HepG2 (cell line): ENCODE measurements at regions not wholly inside any gene's neighbourhood (a gene's known extent, or its start where the extent isn't known, plus 50 kb on each side); places are given as distances from the start of the nearest gene placed in this dataset.

Experiments
- ATAC-seq: fragments of 200-7000 bp; cut with Tn5 transposase; 3 replicates; pipeline ENCODE4 v1.9.1; 2020; ENCODE audit warnings: mild to moderate bottlenecking, moderate library complexity
- BruUV-seq: library from RNA; stranded (reverse); fragments of 400-500 nt; replicated peaks from 2 replicates; lab custom pipeline; 2021; lab: Mats Ljungman, UMichigan
- CTCF ChIA-PET: fragments of 300-600 bp; formaldehyde crosslinking; extraction: SDS; loops from one replicate; lab custom pipeline; 2021; ENCODE audit warnings: low total read pairs, inconsistent platforms, low intra/inter-chr PET ratio; lab: Yijun Ruan, JAX
- POLR2A ChIA-PET: fragments of 350-600 bp; sonication (Branson Sonifier 250); formaldehyde crosslinking; loops from one replicate; lab custom pipeline; 2020; ENCODE audit warnings: antibody characterized with exemption, inconsistent platforms; lab: Yijun Ruan, JAX
- DNase-seq: peaks from one replicate; pipeline ENCODE4 v3.0.0-alpha.2; 2015; ENCODE audit warnings: low spot score
- FAIRE-seq: peaks from 3 replicates; lab custom pipeline; 2011; peaks lifted over from hg19 to GRCh38; lab: Jason Lieb, UNC
- H2AFZ ChIP-seq: one replicate; pipeline ENCODE4 v1.6.1; 2011; ENCODE audit warnings: low read length, inconsistent platforms
- H3K27ac ChIP-seq: fragments of 300-600 bp; 3 replicates; pipeline ENCODE4 v1.8.0; 2011; ENCODE audit warnings: mixed run types, mild to moderate bottlenecking, mixed read lengths, low read length, inconsistent platforms; ENCODE audit not compliant: insufficient read depth; ENCODE audit errors: extremely low read length
- H3K27me3 ChIP-seq, 2 experiments: fragments of 200-600 bp in 1 of 2; 2 replicates in 1 of 2; 3 replicates in 1 of 2; pipeline versions ENCODE4 v1.6.0 to v1.8.0; 2011; ENCODE audit warnings: low read length in 2 of 2, mild to moderate bottlenecking in 2 of 2, moderate library complexity in 2 of 2, inconsistent platforms in 1 of 2; ENCODE audit not compliant: insufficient read depth in 2 of 2, control insufficient read depth in 1 of 2
- H3K36me3 ChIP-seq, 2 experiments: fragments of 200-600 bp in 1 of 2; replicated peaks in 1 of 2; 2 replicates in 1 of 2; 3 replicates in 1 of 2; pipeline versions ENCODE4 v1.5.1 to v1.8.0; 2011; ENCODE audit warnings: low read length in 2 of 2, inconsistent platforms in 1 of 2; ENCODE audit not compliant: insufficient read depth in 2 of 2, control insufficient read depth in 1 of 2
- H3K4me1 ChIP-seq: 2 replicates; pipeline ENCODE4 v1.5.1; 2012; ENCODE audit warnings: low read length, inconsistent platforms; ENCODE audit not compliant: insufficient read depth
- H3K4me2 ChIP-seq: 2 replicates; pipeline ENCODE4 v1.6.0; 2011; ENCODE audit warnings: low read depth, low read length, inconsistent platforms
- H3K4me3 ChIP-seq, 3 experiments: fragments of 200-600 bp in 1 of 3; sonication (generic), shearing (Covaris generic) in 1 of 3; replicated peaks in 1 of 3; 2 replicates each; pipeline ENCODE4 v1.5.1; 2011 to 2016; ENCODE audit warnings: low read length in 3 of 3, inconsistent platforms in 2 of 3, low read depth in 2 of 3, mild to moderate bottlenecking in 2 of 3, control low read depth in 1 of 3, mixed read lengths in 1 of 3; ENCODE audit not compliant: insufficient read depth in 1 of 3
- H3K79me2 ChIP-seq: one replicate; pipeline ENCODE4 v1.6.1; 2011; ENCODE audit warnings: low read length, inconsistent platforms; ENCODE audit not compliant: insufficient read depth
- H3K9ac ChIP-seq: 2 replicates; pipeline ENCODE4 v1.6.0; 2011; ENCODE audit warnings: mild to moderate bottlenecking, low read depth, low read length, inconsistent platforms; ENCODE audit not compliant: insufficient read depth
- H3K9me3 ChIP-seq: 2 replicates; pipeline ENCODE4 v1.5.1; 2012; ENCODE audit warnings: mild to moderate bottlenecking, low read length
- H4K20me1 ChIP-seq: 2 replicates; pipeline ENCODE4 v1.6.0; 2011; ENCODE audit warnings: inconsistent platforms, mild to moderate bottlenecking, low read length, moderate library complexity; ENCODE audit not compliant: insufficient read depth
- ATAD3A ChIP-seq: sonication (generic); formaldehyde crosslinking; IDR thresholded peaks from 2 replicates; pipeline ENCODE4 v1.4.0; 2020; ENCODE audit warnings: missing genetic modification reagents
- HOXA7 ChIP-seq: sonication (generic); formaldehyde crosslinking; IDR thresholded peaks from 2 replicates; pipeline ENCODE4 v1.8.1; 2022; ENCODE audit warnings: mild to moderate bottlenecking, missing genetic modification reagents, moderate library complexity
- STAG1 ChIP-seq: sonication (generic); formaldehyde crosslinking; IDR thresholded peaks from 2 replicates; pipeline ENCODE4 v1.4.0; 2020; ENCODE audit warnings: missing genetic modification reagents
- TOPORS ChIP-seq: sonication (generic); formaldehyde crosslinking; IDR thresholded peaks from 2 replicates; pipeline ENCODE4 v1.8.0; 2023; ENCODE audit warnings: mild to moderate bottlenecking, missing genetic modification reagents
- ZNF768 ChIP-seq: sonication (generic); formaldehyde crosslinking; IDR thresholded peaks from 2 replicates; pipeline ENCODE4 v1.4.0; 2020; ENCODE audit warnings: missing genetic modification reagents
- WGBS: methylation state at CpG from one replicate; pipeline ENCODE4 v1.1.6; 2017; ENCODE audit warnings: low lambda C conversion rate; 5-methylcytosine and 5-hydroxymethylcytosine counted together
- in situ Hi-C: cut with HindIII; loops from 2 replicates; pipeline ENCODE4 v1.10.0; 2017; ENCODE audit warnings: low pct_unique_long_range_greater_than_20kb; ENCODE audit not compliant: extremely low pct_ligation_motif_present
- intact Hi-C: fragments of 100-400 bp; cut with micrococcal nuclease; formaldehyde crosslinking; loops from one replicate; pipeline ENCODE4 v1.10.0; 2022; ENCODE audit not compliant: unreplicated experiment
- TF ChIP-seq, protein P1 (sequence below): sonication (generic); formaldehyde crosslinking; conservative IDR thresholded peaks from 2 replicates; pipeline ENCODE4 v1.4.0; 2020; ENCODE audit warnings: missing genetic modification reagents
- TF ChIP-seq, protein P2 (sequence below): IDR thresholded peaks from 2 replicates; pipeline ENCODE4 v1.6.1; 2016; ENCODE audit warnings: missing genetic modification reagents, missing compliant biosample characterization
- TF ChIP-seq, protein P3 (sequence below): sonication (generic); formaldehyde crosslinking; IDR thresholded peaks from 2 replicates; pipeline ENCODE4 v1.5.0; 2020; ENCODE audit warnings: missing genetic modification reagents

DNA sequence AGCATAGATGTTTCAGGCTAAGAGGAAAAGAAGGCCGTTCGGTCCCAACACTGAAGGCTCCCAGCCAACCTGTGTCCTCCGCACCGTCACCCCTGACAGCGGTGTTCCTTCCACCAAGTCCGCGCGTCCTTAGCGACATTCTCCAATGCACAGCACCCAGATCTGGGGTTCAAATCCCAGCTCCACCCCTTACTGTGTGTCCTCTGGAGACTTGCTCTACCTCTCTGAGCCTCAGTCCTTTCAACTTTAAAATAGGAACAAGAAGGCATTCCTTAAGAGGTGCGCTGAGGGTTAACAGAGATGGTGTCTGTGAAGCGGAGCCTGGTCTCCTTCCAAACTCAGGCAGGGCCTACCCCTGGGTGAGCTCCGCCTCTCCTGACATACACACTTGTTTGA is 224.0 kb downstream of the MN1 start:
- BruUV-seq: no TSS peak
- ChIA-PET POLR2A (no interaction called here), CTCF (no interaction called here)
- Histone ChIP-seq H2AFZ (no peak overlapping the region), H3K4me2 (no peak overlapping the region), H4K20me1 (no peaks in the 10 kb centered on the region), H3K4me1 (no peaks in the 10 kb centered on the region), H3K27me3 (peaks cover 0 to 50% of the 10 kb centered on the region in 2 experiments; a peak in 3 of 5 replicates), H3K79me2 (no peaks in the 10 kb centered on the region), H3K9ac (no peak overlapping the region), H3K27ac (no peak overlapping the region), H3K9me3 (no peaks in the 10 kb centered on the region; the same call in 1 of the 2 replicates), H3K4me3 (no peak overlapping the region), H3K36me3 (no peaks in the 10 kb centered on the region)
- TF ChIP-seq, protein P1, sequence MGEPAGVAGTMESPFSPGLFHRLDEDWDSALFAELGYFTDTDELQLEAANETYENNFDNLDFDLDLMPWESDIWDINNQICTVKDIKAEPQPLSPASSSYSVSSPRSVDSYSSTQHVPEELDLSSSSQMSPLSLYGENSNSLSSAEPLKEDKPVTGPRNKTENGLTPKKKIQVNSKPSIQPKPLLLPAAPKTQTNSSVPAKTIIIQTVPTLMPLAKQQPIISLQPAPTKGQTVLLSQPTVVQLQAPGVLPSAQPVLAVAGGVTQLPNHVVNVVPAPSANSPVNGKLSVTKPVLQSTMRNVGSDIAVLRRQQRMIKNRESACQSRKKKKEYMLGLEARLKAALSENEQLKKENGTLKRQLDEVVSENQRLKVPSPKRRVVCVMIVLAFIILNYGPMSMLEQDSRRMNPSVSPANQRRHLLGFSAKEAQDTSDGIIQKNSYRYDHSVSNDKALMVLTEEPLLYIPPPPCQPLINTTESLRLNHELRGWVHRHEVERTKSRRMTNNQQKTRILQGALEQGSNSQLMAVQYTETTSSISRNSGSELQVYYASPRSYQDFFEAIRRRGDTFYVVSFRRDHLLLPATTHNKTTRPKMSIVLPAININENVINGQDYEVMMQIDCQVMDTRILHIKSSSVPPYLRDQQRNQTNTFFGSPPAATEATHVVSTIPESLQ (CRISPR knock-in tag): no peak
- peak; percentile 86 for TF ChIP-seq ZNF768 (CRISPR knock-in tag)
- 79% methylated on average over 12 of the region's 12 CpGs for WGBS
- ATAC-seq (no peak), DNase-seq (no peak), FAIRE-seq (no peak)
- in situ Hi-C loops: no loop called here
- intact Hi-C loops: no loop called here

DNA sequence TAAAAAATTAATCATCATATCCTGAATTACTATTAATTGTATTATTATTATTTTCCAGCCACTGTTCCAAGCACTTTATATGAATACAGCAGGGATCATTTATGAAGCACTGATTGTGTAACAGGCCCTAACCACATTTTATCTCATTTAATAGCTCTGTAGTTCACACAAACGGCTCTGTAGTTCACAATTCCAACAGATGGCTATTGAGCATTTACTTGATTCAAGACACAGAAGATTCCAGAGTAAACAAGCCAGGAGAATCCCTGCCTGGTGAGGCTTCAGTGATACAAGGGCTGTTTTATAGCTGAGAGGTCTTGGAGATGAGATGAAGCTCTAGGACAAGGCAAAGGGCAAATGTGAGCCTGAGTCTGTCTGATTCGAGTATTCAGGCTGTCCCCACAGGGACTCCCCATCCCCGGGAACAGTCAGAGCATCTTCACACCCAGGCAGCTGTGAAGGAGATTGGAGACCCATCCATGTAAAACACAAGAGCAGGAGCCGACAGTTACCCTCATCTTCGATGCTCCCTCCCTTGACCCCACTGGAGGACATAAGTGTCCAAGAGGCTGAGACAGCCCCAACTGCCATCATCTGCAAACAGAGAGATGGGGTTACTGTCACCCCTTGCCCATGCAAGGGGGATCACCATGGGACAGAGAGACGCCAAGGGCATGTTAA is 222.5 kb downstream of the MN1 start:
- H3K79me2 ChIP-seq: no peaks in the 10 kb centered on the region
- BruUV-seq: no TSS peak
- no peaks in the 10 kb centered on the region for H3K9me3 ChIP-seq
- CTCF ChIA-PET: no interaction called here
- no peak overlapping the region for H2AFZ ChIP-seq
- H4K20me1 ChIP-seq: no peaks in the 10 kb centered on the region
- DNase-seq (no peak), ATAC-seq (no peak), FAIRE-seq (no peak)
- no peak overlapping the region for H3K4me3 ChIP-seq
- POLR2A ChIA-PET: no interaction called here
- no peak overlapping the region for H3K4me2 ChIP-seq
- in situ Hi-C loops: no loop called here
- H3K27me3 ChIP-seq: peaks cover 0 to 55% of the 10 kb centered on the region in 2 experiments
- intact Hi-C loops: no loop called here
- no peak overlapping the region for H3K27ac ChIP-seq
- H3K9ac ChIP-seq: no peak overlapping the region
- H3K36me3 ChIP-seq: no peaks in the 10 kb centered on the region
- no peaks in the 10 kb centered on the region for H3K4me1 ChIP-seq
- 0% methylated on average over 1 of the region's 6 CpGs for WGBS
- TF ChIP-seq HOXA7 (CRISPR knock-in tag) (no peak), ATAD3A (no peak), STAG1 (CRISPR knock-in tag) (no peak), TOPORS (CRISPR knock-in tag) (no peak)
- TF ChIP-seq, protein P2, sequence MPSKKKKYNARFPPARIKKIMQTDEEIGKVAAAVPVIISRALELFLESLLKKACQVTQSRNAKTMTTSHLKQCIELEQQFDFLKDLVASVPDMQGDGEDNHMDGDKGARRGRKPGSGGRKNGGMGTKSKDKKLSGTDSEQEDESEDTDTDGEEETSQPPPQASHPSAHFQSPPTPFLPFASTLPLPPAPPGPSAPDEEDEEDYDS (CRISPR knock-in tag): no peak
- TF ChIP-seq, protein P3, sequence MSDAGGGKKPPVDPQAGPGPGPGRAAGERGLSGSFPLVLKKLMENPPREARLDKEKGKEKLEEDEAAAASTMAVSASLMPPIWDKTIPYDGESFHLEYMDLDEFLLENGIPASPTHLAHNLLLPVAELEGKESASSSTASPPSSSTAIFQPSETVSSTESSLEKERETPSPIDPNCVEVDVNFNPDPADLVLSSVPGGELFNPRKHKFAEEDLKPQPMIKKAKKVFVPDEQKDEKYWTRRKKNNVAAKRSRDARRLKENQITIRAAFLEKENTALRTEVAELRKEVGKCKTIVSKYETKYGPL (CRISPR knock-in tag): no peak
